Stimulated activated effector memory CD8-positive, alpha-beta T cell treated with anti-CD3 and anti-CD28 coated beads, Interleukin-12 subunit alpha, Interleukin-12 subunit beta, amount 100 ng/mL, for 72 hours (primary cell): ENCODE measurements at regions not wholly inside any gene's neighbourhood (a gene's known extent, or its start where the extent isn't known, plus 50 kb on each side); places are given as distances from the start of the nearest gene placed in this dataset.

Experiments used
- ATAC-seq: fragments of 150-1000 bp; cut with Tn5 transposase; 2 replicates; pipeline ENCODE4 v1.10.0; 2021
- DNase-seq, 2 donors: peaks; one replicate each; pipeline ENCODE4 v3.0.0; 2021 to 2022; ENCODE audit warnings: low spot score in 2 of 2
- H3K27ac Mint-ChIP-seq: one replicate; pipeline ENCODE4 v1.8.0; 2022; ENCODE audit warnings: mild to moderate bottlenecking, mixed read lengths
- H3K36me3 Mint-ChIP-seq: one replicate; pipeline ENCODE4 v1.8.0; 2022; ENCODE audit warnings: mild to moderate bottlenecking, mixed read lengths
- H3K4me1 Mint-ChIP-seq: one replicate; pipeline ENCODE4 v1.8.0; 2022; ENCODE audit warnings: mixed read lengths
- H3K4me3 Mint-ChIP-seq: one replicate; pipeline ENCODE4 v1.8.0; 2022; ENCODE audit warnings: mild to moderate bottlenecking, mixed read lengths
- H3K9me3 Mint-ChIP-seq: one replicate; pipeline ENCODE4 v1.8.0; 2022; ENCODE audit warnings: mixed read lengths

- no peak overlapping the region for H3K4me3 Mint-ChIP-seq
- H3K27ac Mint-ChIP-seq = no peak overlapping the region
- no peak for DNase-seq
- peaks cover 9% of the 10 kb centered on the region for H3K36me3 Mint-ChIP-seq
- peaks cover 32% of the 10 kb centered on the region for H3K4me1 Mint-ChIP-seq
- no peaks in the 10 kb centered on the region for H3K9me3 Mint-ChIP-seq
- ATAC-seq = no peak
Observed at GRCh38 chr12:68414988-68415387, 82.8 kb upstream of the MDM1 start.

- Mint-ChIP-seq H3K36me3 (peaks cover 17% of the 10 kb centered on the region), H3K9me3 (no peaks in the 10 kb centered on the region), H3K27ac (peak overlapping the region; percentile 87), H3K4me1 (peaks cover 46% of the 10 kb centered on the region), H3K4me3 (no peak overlapping the region)
- DNase-seq (no peak), ATAC-seq (no peak)
Observed at GRCh38 chr12:68416350-68416749, 84.2 kb upstream of the MDM1 start.

- DNase-seq (no peak), ATAC-seq (no peak)
- Mint-ChIP-seq H3K27ac (peak overlapping the region; percentile 69), H3K4me3 (peak overlapping the region; percentile 47), H3K36me3 (peaks cover 17% of the 10 kb centered on the region), H3K4me1 (peaks cover 47% of the 10 kb centered on the region), H3K9me3 (no peaks in the 10 kb centered on the region)
Observed at GRCh38 chr12:68416826-68417225, 84.7 kb upstream of the MDM1 start.

GRCh38 chr12:68418137-68418460 lies 85.9 kb upstream of the MDM1 start:
- Mint-ChIP-seq H3K36me3 (peaks cover 17% of the 10 kb centered on the region), H3K9me3 (no peaks in the 10 kb centered on the region), H3K4me3 (no peak overlapping the region), H3K4me1 (peaks cover 58% of the 10 kb centered on the region), H3K27ac (peak overlapping the region; percentile 69)
- DNase-seq (no peak), ATAC-seq (no peak)

GRCh38 chr12:68420225-68421010 lies 88.3 kb upstream of the MDM1 start:
- H3K4me1 Mint-ChIP-seq = peaks cover 70% of the 10 kb centered on the region
- H3K4me3 Mint-ChIP-seq = peak overlapping the region; percentile 61
- ATAC-seq (peak; percentile 88), DNase-seq (peak; percentile 11 to 55)
- peaks cover 17% of the 10 kb centered on the region for H3K36me3 Mint-ChIP-seq
- H3K9me3 Mint-ChIP-seq = no peaks in the 10 kb centered on the region
- peak overlapping the region; percentile 88 for H3K27ac Mint-ChIP-seq

GRCh38 chr12:68422159-68422558 lies 90.0 kb upstream of the MDM1 start:
- peaks cover 59% of the 10 kb centered on the region for H3K4me1 Mint-ChIP-seq
- no peak for DNase-seq
- H3K9me3 Mint-ChIP-seq = no peaks in the 10 kb centered on the region
- peak overlapping the region; percentile 91 for H3K27ac Mint-ChIP-seq
- ATAC-seq = no peak
- peaks cover 13% of the 10 kb centered on the region for H3K36me3 Mint-ChIP-seq
- H3K4me3 Mint-ChIP-seq = peak overlapping the region; percentile 20

GRCh38 chr12:68422956-68423574 lies 90.9 kb upstream of the MDM1 start:
- Mint-ChIP-seq H3K36me3 (peaks cover 11% of the 10 kb centered on the region), H3K4me1 (peaks cover 50% of the 10 kb centered on the region), H3K27ac (peak overlapping the region; percentile 91), H3K9me3 (no peaks in the 10 kb centered on the region), H3K4me3 (peak overlapping the region; percentile 1)
- DNase-seq (no peak), ATAC-seq (no peak)

GRCh38 chr12:68425998-68426397 lies 93.8 kb upstream of the MDM1 start:
- peaks cover 19% of the 10 kb centered on the region for H3K36me3 Mint-ChIP-seq
- H3K4me3 Mint-ChIP-seq = no peak overlapping the region
- H3K27ac Mint-ChIP-seq = peak overlapping the region; percentile 24
- DNase-seq (no peak), ATAC-seq (no peak)
- peaks cover 28% of the 10 kb centered on the region for H3K4me1 Mint-ChIP-seq
- no peaks in the 10 kb centered on the region for H3K9me3 Mint-ChIP-seq

GRCh38 chr12:68428211-68428610 lies 96.0 kb upstream of the MDM1 start:
- H3K36me3 Mint-ChIP-seq = peaks cover 41% of the 10 kb centered on the region

GRCh38 chr12:68428724-68429501 lies 96.8 kb upstream of the MDM1 start:
- H3K27ac Mint-ChIP-seq = no peak overlapping the region
- no peaks in the 10 kb centered on the region for H3K9me3 Mint-ChIP-seq
- H3K4me1 Mint-ChIP-seq = peaks cover 19% of the 10 kb centered on the region
- ATAC-seq = no peak
- peaks cover 48% of the 10 kb centered on the region for H3K36me3 Mint-ChIP-seq
- DNase-seq = no peak
- no peak overlapping the region for H3K4me3 Mint-ChIP-seq

More at GRCh38 chr12:68428211-68428610, 96.0 kb upstream of the MDM1 start:
- no peak overlapping the region for H3K4me3 Mint-ChIP-seq
- ATAC-seq (no peak), DNase-seq (no peak)
- H3K4me1 Mint-ChIP-seq = peaks cover 17% of the 10 kb centered on the region
- H3K27ac Mint-ChIP-seq = no peak overlapping the region
- H3K9me3 Mint-ChIP-seq = no peaks in the 10 kb centered on the region

GRCh38 chr12:68429696-68430095 lies 97.5 kb upstream of the MDM1 start:
- H3K4me1 Mint-ChIP-seq = peaks cover 24% of the 10 kb centered on the region
- no peak for DNase-seq
- H3K36me3 Mint-ChIP-seq = peaks cover 56% of the 10 kb centered on the region
- no peaks in the 10 kb centered on the region for H3K9me3 Mint-ChIP-seq
- no peak overlapping the region for H3K4me3 Mint-ChIP-seq
- no peak overlapping the region for H3K27ac Mint-ChIP-seq
- no peak for ATAC-seq

GRCh38 chr12:68431786-68432185 lies 99.6 kb upstream of the MDM1 start:
- H3K4me1 Mint-ChIP-seq = peaks cover 32% of the 10 kb centered on the region
- H3K27ac Mint-ChIP-seq = no peak overlapping the region
- ATAC-seq (no peak), DNase-seq (no peak)
- peaks cover 3% of the 10 kb centered on the region for H3K9me3 Mint-ChIP-seq
- peaks cover 67% of the 10 kb centered on the region for H3K36me3 Mint-ChIP-seq
- no peak overlapping the region for H3K4me3 Mint-ChIP-seq

GRCh38 chr12:68432622-68433021 lies 100.5 kb upstream of the MDM1 start:
- peaks cover 75% of the 10 kb centered on the region for H3K36me3 Mint-ChIP-seq
- peak overlapping the region; percentile 33 for H3K27ac Mint-ChIP-seq
- H3K4me1 Mint-ChIP-seq = peaks cover 39% of the 10 kb centered on the region
- DNase-seq (no peak), ATAC-seq (no peak)
- H3K9me3 Mint-ChIP-seq = peaks cover 3% of the 10 kb centered on the region
- no peak overlapping the region for H3K4me3 Mint-ChIP-seq

- Mint-ChIP-seq H3K4me3 (no peak overlapping the region), H3K36me3 (peaks cover 80% of the 10 kb centered on the region), H3K27ac (no peak overlapping the region), H3K4me1 (peaks cover 55% of the 10 kb centered on the region), H3K9me3 (peaks cover 3% of the 10 kb centered on the region)
- ATAC-seq (no peak), DNase-seq (no peak)
Observed at GRCh38 chr12:68434391-68435298, 102.5 kb upstream of the MDM1 start.

GRCh38 chr12:68435299-68435637 lies 103.1 kb upstream of the MDM1 start:
- Mint-ChIP-seq H3K9me3 (peaks cover 3% of the 10 kb centered on the region), H3K4me3 (no peak overlapping the region), H3K4me1 (peaks cover 61% of the 10 kb centered on the region), H3K27ac (no peak overlapping the region), H3K36me3 (peaks cover 75% of the 10 kb centered on the region)
- ATAC-seq (no peak), DNase-seq (no peak)
